Stimulated activated CD8-positive, alpha-beta memory T cell treated with anti-CD3 and anti-CD28 coated beads, Interleukin-12 subunit alpha, Interleukin-12 subunit beta, amount 100 ng/mL, for 4 hours (primary cell): ENCODE measurements at regions not wholly inside any gene's neighbourhood (a gene's known extent, or its start where the extent isn't known, plus 50 kb on each side); places are given as distances from the start of the nearest gene placed in this dataset.

Experiments
- DNase-seq: peaks from one replicate; pipeline ENCODE4 v3.0.0-alpha.2; 2020; ENCODE audit warnings: low read depth

GRCh38 chr2:118237451-118237850 is 149.2 kb downstream of the INSIG2 start:
- no peak for DNase-seq

GRCh38 chr2:118232796-118233195 is 144.5 kb downstream of the INSIG2 start:
- DNase-seq: no peak

- DNase-seq: no peak
Observed at GRCh38 chr2:118232391-118232790, 144.1 kb downstream of the INSIG2 start.

GRCh38 chr2:118231759-118232158 is 143.5 kb downstream of the INSIG2 start:
- no peak for DNase-seq

GRCh38 chr2:118227698-118228508 is 139.6 kb downstream of the INSIG2 start:
- no peak for DNase-seq

GRCh38 chr2:118225666-118226065 is 137.4 kb downstream of the INSIG2 start:
- DNase-seq: no peak

GRCh38 chr2:118224895-118225311 is 136.6 kb downstream of the INSIG2 start:
- DNase-seq: no peak

GRCh38 chr2:118223992-118224894 is 136.0 kb downstream of the INSIG2 start:
- DNase-seq: no peak

- DNase-seq: no peak
Observed at GRCh38 chr2:118223511-118223991, 135.3 kb downstream of the INSIG2 start.

- no peak for DNase-seq
Observed at GRCh38 chr2:118222672-118223421, 134.6 kb downstream of the INSIG2 start.

GRCh38 chr2:118222273-118222594 is 134.0 kb downstream of the INSIG2 start:
- no peak for DNase-seq

- no peak for DNase-seq
Observed at GRCh38 chr2:118221536-118222272, 133.4 kb downstream of the INSIG2 start.

GRCh38 chr2:118219611-118220010 is 131.3 kb downstream of the INSIG2 start:
- no peak for DNase-seq

GRCh38 chr2:118216224-118216623 is 128.0 kb downstream of the INSIG2 start:
- no peak for DNase-seq

GRCh38 chr2:118209727-118210126 is 121.5 kb downstream of the INSIG2 start:
- DNase-seq: no peak

GRCh38 chr2:118207889-118208288 is 119.6 kb downstream of the INSIG2 start:
- DNase-seq: no peak

GRCh38 chr2:118202707-118203303 is 114.5 kb downstream of the INSIG2 start:
- no peak for DNase-seq

- no peak for DNase-seq
Observed at GRCh38 chr2:118198268-118198667, 110.0 kb downstream of the INSIG2 start.

GRCh38 chr2:118197011-118197675 is 108.9 kb downstream of the INSIG2 start:
- no peak for DNase-seq

- no peak for DNase-seq
Observed at GRCh38 chr2:118190474-118190873, 102.2 kb downstream of the INSIG2 start.

- DNase-seq: no peak
Observed at GRCh38 chr2:118186858-118187254, 98.6 kb downstream of the INSIG2 start.
